ENCODE measurements at regions not wholly inside any gene's neighbourhood (a gene's known extent, or its start where the extent isn't known, plus 50 kb on each side); places are given as distances from the start of the nearest gene placed in this dataset.

DNA sequence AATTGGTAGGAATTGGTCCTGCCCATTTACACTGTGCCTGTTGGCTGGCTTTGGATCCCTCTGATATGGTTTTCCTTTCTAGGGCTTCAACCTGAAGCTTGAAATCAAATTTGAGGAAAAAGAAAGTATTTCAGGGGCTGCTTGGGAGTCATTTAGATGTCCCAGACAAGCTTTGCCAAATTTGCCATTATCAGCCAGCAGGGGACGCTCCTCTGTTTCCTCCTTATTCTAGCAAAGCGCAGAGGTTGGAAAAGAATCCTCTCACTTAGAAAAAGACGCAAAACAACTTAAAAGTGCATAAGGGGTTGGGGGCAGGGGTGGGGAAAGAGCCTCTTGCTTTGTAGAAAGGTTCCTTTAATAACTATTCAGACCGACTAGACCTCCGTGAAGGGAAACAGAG is 1211.1 kb upstream of the PCDH20 start:
- no TSS peak for BruUV-seq (replicated peaks)
- Histone ChIP-seq H3K36me3 (replicated peaks in 1 of 2; ENCODE audit: control insufficient read depth in 1 of 2, insufficient read depth in 2 of 2, low read length in 2 of 2) (no peaks in the 10 kb centered on the region), H3K9ac (ENCODE audit: insufficient read depth, low read depth, low read length) (no peak overlapping the region), H3K27me3 (ENCODE audit: control insufficient read depth in 1 of 2, insufficient read depth in 2 of 2, low read length in 2 of 2) (no peaks in the 10 kb centered on the region), H3K79me2 (ENCODE audit: insufficient read depth, low read length) (no peaks in the 10 kb centered on the region), H2AFZ (ENCODE audit: low read length) (no peak overlapping the region), H3K9me3 (ENCODE audit: low read length) (no peaks in the 10 kb centered on the region), H4K20me1 (ENCODE audit: insufficient read depth, low read length) (no peaks in the 10 kb centered on the region), H3K27ac (ENCODE audit: extremely low read length, insufficient read depth, low read length) (no peak overlapping the region), H3K4me1 (ENCODE audit: insufficient read depth, low read length) (no peaks in the 10 kb centered on the region), H3K4me2 (ENCODE audit: low read depth, low read length) (no peak overlapping the region), H3K4me3 (replicated peaks in 1 of 3; ENCODE audit: insufficient read depth in 1 of 3, low read depth in 2 of 3, low read length in 3 of 3) (no peak overlapping the region)
- in situ Hi-C loops (cut with HindIII; ENCODE audit: extremely low pct_ligation_motif_present, low pct_unique_long_range_greater_than_20kb) (no loop called here), intact Hi-C loops (cut with micrococcal nuclease; ENCODE audit: unreplicated experiment) (no loop called here)
- ChIA-PET POLR2A (no interaction called here), CTCF (ENCODE audit: low intra/inter-chr PET ratio, low total read pairs) (no interaction called here)
- TF ChIP-seq ZKSCAN8 (CRISPR knock-in tag; IDR thresholded peaks at IDR 0.05; ENCODE audit: borderline replicate concordance) (no peak), TRIM24 (CRISPR knock-in tag; IDR thresholded peaks at IDR 0.05) (no peak), TSC22D2 (CRISPR knock-in tag; IDR thresholded peaks at IDR 0.05; ENCODE audit: borderline replicate concordance) (no peak), ZNF704 (CRISPR knock-in tag; IDR thresholded peaks at IDR 0.05; ENCODE audit: borderline replicate concordance) (no peak), KLF13 (CRISPR knock-in tag; IDR thresholded peaks at IDR 0.05) (no peak), ZNF678 (CRISPR knock-in tag; IDR thresholded peaks at IDR 0.05) (no peak), ZNF501 (CRISPR knock-in tag; IDR thresholded peaks at IDR 0.05) (no peak), ZNF747 (CRISPR knock-in tag; IDR thresholded peaks at IDR 0.05; ENCODE audit: borderline replicate concordance) (no peak), GMEB2 (CRISPR knock-in tag; IDR thresholded peaks at IDR 0.05; ENCODE audit: low read depth) (no peak)
- WGBS (ENCODE audit: low lambda C conversion rate): 37% methylated on average over 5 of the region's 5 CpGs
- FAIRE-seq: no peak
- ATAC-seq: peak; percentile 31; the same call in 1 of the 3 replicates
- peak; percentile 0 for DNase-seq (ENCODE audit: low spot score)
